KBM-7 (cell line): ENCODE measurements at regions not wholly inside any gene's neighbourhood (a gene's known extent, or its start where the extent isn't known, plus 50 kb on each side); places are given as distances from the start of the nearest gene placed in this dataset.
A peak's percentile ranks its signal among the peaks of the same experiment; 100 is the strongest.

Experiments
- DNase-seq: peaks from one replicate; pipeline ENCODE4 v3.0.0-alpha.2; 2015
- in situ Hi-C: fragments of 300-500 bp; cut with MboI; formaldehyde crosslinking; loops from 2 replicates; pipeline ENCODE4 v1.14.3; 2020; ENCODE audit warnings: low sequenced_read_pairs, low pct_unique_long_range_greater_than_20kb, mixed read lengths

- in situ Hi-C loops, result no loop called here
- DNase-seq, result no peak
These were observed 140.3 kb upstream of the CSF3R start for GRCh38 chr1:36622741-36623648.

- no peak for DNase-seq
- in situ Hi-C loops, result no loop called here
These were observed 138.8 kb upstream of the CSF3R start for GRCh38 chr1:36621531-36621930.

- no peak for DNase-seq
- in situ Hi-C loops, result no loop called here
These were observed 137.4 kb upstream of the CSF3R start for GRCh38 chr1:36620142-36620541.

GRCh38 chr1:36614991-36615390, 132.3 kb upstream of the CSF3R start:
- in situ Hi-C loops, result no loop called here
- DNase-seq, result no peak

- DNase-seq, result no peak
- in situ Hi-C loops, result no loop called here
These were observed 131.9 kb upstream of the CSF3R start for GRCh38 chr1:36614571-36614970.

GRCh38 chr1:36613721-36614120, 131.0 kb upstream of the CSF3R start:
- in situ Hi-C loops, result no loop called here

GRCh38 chr1:36612881-36613280, 130.2 kb upstream of the CSF3R start:
- in situ Hi-C loops, result no loop called here
- DNase-seq, result no peak

More at GRCh38 chr1:36613721-36614120, 131.0 kb upstream of the CSF3R start:
- no peak for DNase-seq

- no peak for DNase-seq
- in situ Hi-C loops, result no loop called here
These were observed 129.4 kb upstream of the CSF3R start for GRCh38 chr1:36612121-36612520.

GRCh38 chr1:36609241-36610027, 126.7 kb upstream of the CSF3R start:
- DNase-seq, result peak; percentile 69

GRCh38 chr1:36608272-36608671, 125.6 kb upstream of the CSF3R start:
- in situ Hi-C loops, result no loop called here
- DNase-seq, result no peak

More at GRCh38 chr1:36609241-36610027, 126.7 kb upstream of the CSF3R start:
- in situ Hi-C loops, result no loop called here

- in situ Hi-C loops, result no loop called here
- DNase-seq, result no peak
These were observed 124.5 kb upstream of the CSF3R start for GRCh38 chr1:36607263-36607651.

- in situ Hi-C loops, result no loop called here
- no peak for DNase-seq
These were observed 124.0 kb upstream of the CSF3R start for GRCh38 chr1:36606641-36607262.

GRCh38 chr1:36605942-36606640, 123.4 kb upstream of the CSF3R start:
- in situ Hi-C loops, result no loop called here
- DNase-seq, result no peak

- no peak for DNase-seq
- in situ Hi-C loops, result no loop called here
These were observed 120.7 kb upstream of the CSF3R start for GRCh38 chr1:36603461-36603860.

- in situ Hi-C loops, result no loop called here
- no peak for DNase-seq
These were observed 119.5 kb upstream of the CSF3R start for GRCh38 chr1:36602184-36602583.

GRCh38 chr1:36599828-36600227, 117.1 kb upstream of the CSF3R start:
- DNase-seq, result no peak
- in situ Hi-C loops, result no loop called here

GRCh38 chr1:36597514-36597913, 114.8 kb upstream of the CSF3R start:
- DNase-seq, result no peak
- in situ Hi-C loops, result no loop called here

- DNase-seq, result no peak
- in situ Hi-C loops, result no loop called here
These were observed 113.2 kb upstream of the CSF3R start for GRCh38 chr1:36595921-36596320.

- DNase-seq, result peak; percentile 44
- in situ Hi-C loops, result no loop called here
These were observed 112.6 kb upstream of the CSF3R start for GRCh38 chr1:36595349-36595748.
